AG04450 (cell line): ENCODE measurements at regions not wholly inside any gene's neighbourhood (a gene's known extent, or its start where the extent isn't known, plus 50 kb on each side); places are given as distances from the start of the nearest gene placed in this dataset.

ENCODE experiments used
- CTCF ChIA-PET: fragments of 300-600, 350-600 bp; formaldehyde crosslinking; extraction: SDS; loops from one replicate; lab custom pipeline; 2022; ENCODE audit warnings: antibody characterized with exemption, inconsistent platforms; lab: Charles Lee
- POLR2A ChIA-PET: fragments of 350-600 bp; formaldehyde crosslinking; extraction: SDS; loops from one replicate; lab custom pipeline; 2021; ENCODE audit warnings: antibody characterized with exemption, inconsistent platforms; lab: Yijun Ruan, JAX
- DNase-seq: peaks from one replicate; pipeline ENCODE4 v3.0.0-alpha.2; 2011; ENCODE audit warnings: low read depth, low spot score
- H3K27ac ChIP-seq: one replicate; pipeline ENCODE4 v1.5.1; 2012; ENCODE audit warnings: low read depth, low read length, control low read depth
- H3K27me3 ChIP-seq: one replicate; pipeline ENCODE4 v1.6.0; 2012; ENCODE audit warnings: low read length; ENCODE audit not compliant: control insufficient read depth, insufficient read depth
- H3K4me3 ChIP-seq: 2 replicates; pipeline ENCODE4 v1.5.1; 2011; ENCODE audit warnings: mild to moderate bottlenecking, low read depth, low read length, control low read depth
- H3K9me3 ChIP-seq: 2 replicates; pipeline ENCODE4 v1.5.1; 2012; ENCODE audit warnings: low read length; ENCODE audit not compliant: control insufficient read depth, insufficient read depth
- TF ChIP-seq, protein P1 (sequence below): IDR thresholded peaks from 2 replicates; pipeline ENCODE4 v1.5.1; 2011; ENCODE audit warnings: low read depth, low read length, control low read depth, inconsistent platforms

DNA sequence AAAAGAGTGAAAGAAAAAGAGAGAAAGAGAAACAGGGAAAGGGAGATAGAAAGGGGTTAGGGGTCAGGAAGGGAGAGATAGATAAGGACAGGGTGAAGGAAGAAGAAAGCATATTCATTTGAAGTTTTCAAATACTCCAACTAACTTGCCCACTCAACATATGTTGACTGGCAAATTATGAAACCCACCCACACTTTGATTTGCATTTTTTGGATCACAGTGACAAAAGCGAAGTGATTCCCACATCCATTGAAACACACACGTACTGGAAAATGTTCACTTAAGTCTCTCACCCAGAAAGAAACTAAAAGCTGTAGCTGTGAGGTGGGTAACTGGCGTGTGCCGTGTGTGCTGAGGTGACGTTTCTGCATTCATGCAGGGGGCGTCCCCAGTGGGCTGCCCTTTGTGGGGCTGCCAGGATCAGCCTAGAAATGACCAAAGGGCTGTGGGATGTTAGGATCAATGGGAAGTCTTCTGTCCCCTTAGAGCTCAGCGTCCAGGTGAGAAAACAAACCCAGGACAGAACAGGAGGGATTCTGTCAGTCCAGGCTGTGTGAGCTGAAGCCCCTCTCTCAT lies 134.9 kb upstream of the ADARB2 start:
- H3K27ac ChIP-seq: no peak overlapping the region
- CTCF ChIA-PET: no interaction called here
- TF ChIP-seq, protein P1, sequence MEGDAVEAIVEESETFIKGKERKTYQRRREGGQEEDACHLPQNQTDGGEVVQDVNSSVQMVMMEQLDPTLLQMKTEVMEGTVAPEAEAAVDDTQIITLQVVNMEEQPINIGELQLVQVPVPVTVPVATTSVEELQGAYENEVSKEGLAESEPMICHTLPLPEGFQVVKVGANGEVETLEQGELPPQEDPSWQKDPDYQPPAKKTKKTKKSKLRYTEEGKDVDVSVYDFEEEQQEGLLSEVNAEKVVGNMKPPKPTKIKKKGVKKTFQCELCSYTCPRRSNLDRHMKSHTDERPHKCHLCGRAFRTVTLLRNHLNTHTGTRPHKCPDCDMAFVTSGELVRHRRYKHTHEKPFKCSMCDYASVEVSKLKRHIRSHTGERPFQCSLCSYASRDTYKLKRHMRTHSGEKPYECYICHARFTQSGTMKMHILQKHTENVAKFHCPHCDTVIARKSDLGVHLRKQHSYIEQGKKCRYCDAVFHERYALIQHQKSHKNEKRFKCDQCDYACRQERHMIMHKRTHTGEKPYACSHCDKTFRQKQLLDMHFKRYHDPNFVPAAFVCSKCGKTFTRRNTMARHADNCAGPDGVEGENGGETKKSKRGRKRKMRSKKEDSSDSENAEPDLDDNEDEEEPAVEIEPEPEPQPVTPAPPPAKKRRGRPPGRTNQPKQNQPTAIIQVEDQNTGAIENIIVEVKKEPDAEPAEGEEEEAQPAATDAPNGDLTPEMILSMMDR: no peak
- no peak overlapping the region for H3K4me3 ChIP-seq
- peaks cover 45% of the 10 kb centered on the region for H3K9me3 ChIP-seq
- no peaks in the 10 kb centered on the region for H3K27me3 ChIP-seq
- POLR2A ChIA-PET: no interaction called here
- DNase-seq: no peak

DNA sequence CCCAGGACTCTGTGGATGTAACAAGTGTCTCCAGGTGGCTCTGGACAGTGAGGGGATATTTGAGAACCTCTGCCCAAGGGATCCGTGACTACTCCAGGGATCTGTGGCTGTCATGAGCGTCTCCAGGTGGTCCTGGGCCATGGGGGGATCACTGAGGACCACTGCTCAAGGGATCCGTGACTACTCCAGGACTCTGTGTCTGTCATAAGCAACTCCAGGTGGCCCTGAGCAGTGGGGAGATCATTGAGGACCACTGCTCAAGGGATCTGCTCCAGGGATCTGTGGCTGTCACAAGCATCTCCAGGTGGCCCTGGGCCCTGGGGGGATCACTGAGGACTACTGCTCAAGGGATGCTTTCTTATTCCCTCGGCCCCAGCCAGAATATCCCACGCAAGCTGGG lies 133.2 kb upstream of the ADARB2 start:
- ChIA-PET POLR2A (no interaction called here), CTCF (no interaction called here)
- H3K4me3 ChIP-seq: no peak overlapping the region
- H3K9me3 ChIP-seq: peaks cover 41% of the 10 kb centered on the region
- TF ChIP-seq, protein P1: no peak
- DNase-seq: no peak
- H3K27ac ChIP-seq: no peak overlapping the region
- H3K27me3 ChIP-seq: no peaks in the 10 kb centered on the region

DNA sequence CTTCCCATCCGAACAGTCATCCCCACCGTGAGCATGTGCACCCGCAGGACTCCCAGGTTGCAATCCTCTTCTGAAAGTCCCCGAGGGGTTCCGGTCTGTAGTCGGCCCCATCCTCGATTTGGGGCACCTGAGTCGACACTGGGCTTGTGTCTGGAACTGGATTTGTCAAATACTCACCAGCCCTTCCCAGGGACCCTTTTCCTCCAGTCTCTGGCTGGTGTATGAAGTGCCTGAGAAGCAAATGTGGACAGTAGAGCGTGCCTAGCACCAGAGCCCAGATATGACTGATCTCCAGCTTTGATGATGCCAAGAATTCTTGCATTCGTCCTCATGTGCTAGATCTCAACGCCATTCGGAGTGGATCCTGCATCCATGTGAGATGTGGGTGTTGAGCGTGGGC lies 132.5 kb upstream of the ADARB2 start:
- H3K27me3 ChIP-seq: no peaks in the 10 kb centered on the region
- POLR2A ChIA-PET: no interaction called here
- no peak overlapping the region for H3K4me3 ChIP-seq
- CTCF ChIA-PET: no interaction called here
- TF ChIP-seq, protein P1: no peak
- H3K27ac ChIP-seq: no peak overlapping the region
- no peak for DNase-seq
- peaks cover 38% of the 10 kb centered on the region for H3K9me3 ChIP-seq

DNA sequence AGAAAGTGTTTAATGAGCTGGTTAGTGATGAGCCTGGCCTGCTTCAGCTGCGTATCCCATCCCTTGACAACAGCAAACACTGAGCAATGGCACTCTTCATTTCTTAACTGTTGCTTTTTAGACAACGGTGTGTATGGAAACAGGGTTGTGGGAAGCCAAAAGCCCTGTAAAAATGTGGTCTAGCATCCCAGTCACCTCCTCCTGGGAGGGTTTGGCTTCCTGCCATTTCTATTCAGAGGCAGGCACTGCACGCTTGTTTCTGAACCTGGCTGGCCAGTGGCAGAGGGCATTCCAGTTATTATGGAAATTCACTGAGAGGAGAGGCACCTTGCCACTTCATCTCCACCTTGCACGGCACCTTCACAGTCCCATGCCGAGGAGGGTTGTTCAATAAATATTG lies 123.0 kb upstream of the ADARB2 start:
- TF ChIP-seq, protein P1: no peak
- peaks cover 46% of the 10 kb centered on the region for H3K9me3 ChIP-seq
- no peak overlapping the region for H3K4me3 ChIP-seq
- H3K27ac ChIP-seq: no peak overlapping the region
- no peaks in the 10 kb centered on the region for H3K27me3 ChIP-seq
- CTCF ChIA-PET: no interaction called here
- POLR2A ChIA-PET: no interaction called here
- DNase-seq: no peak

DNA sequence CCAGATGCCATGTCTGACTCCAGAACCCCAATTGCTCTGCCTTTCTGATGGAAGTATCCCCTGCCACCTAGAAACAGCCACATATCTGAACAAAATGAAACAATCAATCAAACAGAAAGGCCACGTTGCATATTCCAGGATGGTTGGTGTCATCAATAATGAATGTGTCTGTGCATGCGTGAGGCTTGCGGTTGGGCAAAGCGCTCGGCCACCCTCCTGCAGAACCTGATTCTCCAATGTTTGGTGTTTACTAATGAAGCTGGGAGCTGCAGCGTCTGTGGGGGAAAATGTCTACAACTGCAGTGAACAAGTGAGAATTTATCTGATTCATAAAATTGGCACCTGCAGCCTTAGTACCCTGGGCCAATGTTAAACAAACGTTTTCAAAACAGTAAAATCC lies 121.2 kb upstream of the ADARB2 start:
- POLR2A ChIA-PET: no interaction called here
- TF ChIP-seq, protein P1: no peak
- Histone ChIP-seq H3K27me3 (no peaks in the 10 kb centered on the region), H3K9me3 (peaks cover 48% of the 10 kb centered on the region), H3K4me3 (no peak overlapping the region), H3K27ac (no peak overlapping the region)
- DNase-seq: no peak
- CTCF ChIA-PET: no interaction called here
